ENCODE measurements at regions not wholly inside any gene's neighbourhood (a gene's known extent, or its start where the extent isn't known, plus 50 kb on each side); places are given as distances from the start of the nearest gene placed in this dataset.

GRCh38 chrX:139044680-139045079 is 333.2 kb upstream of the FGF13 start:
- Histone ChIP-seq H2BK20ac (ENCODE audit: low read depth, low read length, poor library complexity, severe bottlenecking) (no peak overlapping the region), H4K8ac (replicated peaks; ENCODE audit: insufficient read length, low read depth, low read length) (no peak overlapping the region), H4K20me1 (ENCODE audit: control insufficient read depth, insufficient read depth, insufficient read length) (no peaks in the 10 kb centered on the region), H3K79me2 (ENCODE audit: insufficient read depth, low read length) (no peaks in the 10 kb centered on the region; the same call in 1 of the 2 replicates), H3K9me3 (ENCODE audit: control insufficient read depth, low read depth, low read length) (peaks cover 7% of the 10 kb centered on the region), H3K14ac (ENCODE audit: insufficient read depth, low read length) (no peak overlapping the region), H2BK120ac (ENCODE audit: low read depth, low read length, poor library complexity, severe bottlenecking) (no peak overlapping the region), H3K4me1 (ENCODE audit: insufficient read depth, low read length) (no peaks in the 10 kb centered on the region), H3K56ac (ENCODE audit: insufficient read length, low read depth, low read length) (no peak overlapping the region), H3K27me3 (ENCODE audit: insufficient read depth, low read length) (no peaks in the 10 kb centered on the region), H4K5ac (ENCODE audit: insufficient read length, low read depth, low read length) (no peak overlapping the region), H3K79me1 (ENCODE audit: insufficient read depth, low read depth, low read length, poor library complexity, severe bottlenecking) (no peaks in the 10 kb centered on the region), H4K91ac (ENCODE audit: insufficient read length, low read depth, low read length) (no peak overlapping the region), H2BK5ac (ENCODE audit: insufficient read length, low read length) (no peak overlapping the region), H2AK5ac (ENCODE audit: insufficient read length, low read length) (no peak overlapping the region), H2BK12ac (ENCODE audit: insufficient read length, low read depth, low read length) (no peak overlapping the region), H2BK15ac (ENCODE audit: low read depth, low read length) (no peak overlapping the region), H3K27ac (ENCODE audit: insufficient read length, low read depth, low read length) (no peak overlapping the region), H3T11ph (ENCODE audit: low read length) (no peak overlapping the region), H3K9ac (ENCODE audit: extremely low read depth, insufficient read length, low read length) (no peak overlapping the region), H3K4me2 (ENCODE audit: insufficient read depth, insufficient read length, low read length) (no peak overlapping the region), H3K23me2 (ENCODE audit: insufficient read length, low read depth, low read length, poor library complexity, severe bottlenecking) (no peaks in the 10 kb centered on the region), H3K4ac (ENCODE audit: low read depth, low read length) (no peak overlapping the region), H2AFZ (ENCODE audit: low read length) (no peak overlapping the region), H3K23ac (ENCODE audit: insufficient read length, low read depth, low read length) (no peak overlapping the region), H3K18ac (ENCODE audit: insufficient read length, low read depth, low read length) (no peak overlapping the region)
- Mint-ChIP-seq H3K27ac (no peak overlapping the region), H3K36me3 (ENCODE audit: insufficient read depth in 1 of 3, low read depth in 3 of 3) (peaks cover 4 to 14% (median 6%) of the 10 kb centered on the region in 3 experiments; a peak in 3 of 7 replicates), H3K27me3 (ENCODE audit: low read depth) (no peaks in the 10 kb centered on the region; the same call in 1 of the 2 replicates), H3K4me1 (no peaks in the 10 kb centered on the region), H3K9me3 (peaks cover 25 to 41% of the 10 kb centered on the region in 2 experiments), H3K4me3 (no peak overlapping the region)
- WGBS (ENCODE audit: extremely low coverage, insufficient read length, low lambda C conversion rate) = no CpG with 5 or more reads among the region's 6 CpGs
- TF ChIP-seq CTCF (conservative IDR thresholded peaks at IDR 0.05) = no peak
- no peak for DNase-seq
